ENCODE measurements at regions not wholly inside any gene's neighbourhood (a gene's known extent, or its start where the extent isn't known, plus 50 kb on each side); places are given as distances from the start of the nearest gene placed in this dataset.

DNA sequence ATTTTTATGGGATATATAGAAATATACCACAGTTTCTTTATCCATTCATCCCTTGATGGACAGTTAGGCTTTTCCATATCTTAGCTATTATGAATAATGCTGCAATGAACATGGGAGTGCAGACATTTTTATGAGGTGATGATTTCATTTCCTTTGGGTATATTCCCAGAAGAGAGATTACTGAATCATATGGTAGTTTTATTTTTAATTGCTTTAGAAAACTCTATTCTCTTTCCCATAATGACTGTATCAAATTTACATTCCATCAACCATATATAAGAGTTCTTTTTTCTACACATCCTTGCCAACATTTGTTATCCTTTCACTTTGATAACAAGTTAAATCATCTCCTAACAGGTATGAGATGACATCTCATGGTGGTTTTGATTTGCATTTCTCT, 821.6 kb downstream of the TLE1 start:
- intact Hi-C loops (cut with DNase I), result no loop called here
- no peak for DNase-seq (ENCODE audit: low spot score)

DNA sequence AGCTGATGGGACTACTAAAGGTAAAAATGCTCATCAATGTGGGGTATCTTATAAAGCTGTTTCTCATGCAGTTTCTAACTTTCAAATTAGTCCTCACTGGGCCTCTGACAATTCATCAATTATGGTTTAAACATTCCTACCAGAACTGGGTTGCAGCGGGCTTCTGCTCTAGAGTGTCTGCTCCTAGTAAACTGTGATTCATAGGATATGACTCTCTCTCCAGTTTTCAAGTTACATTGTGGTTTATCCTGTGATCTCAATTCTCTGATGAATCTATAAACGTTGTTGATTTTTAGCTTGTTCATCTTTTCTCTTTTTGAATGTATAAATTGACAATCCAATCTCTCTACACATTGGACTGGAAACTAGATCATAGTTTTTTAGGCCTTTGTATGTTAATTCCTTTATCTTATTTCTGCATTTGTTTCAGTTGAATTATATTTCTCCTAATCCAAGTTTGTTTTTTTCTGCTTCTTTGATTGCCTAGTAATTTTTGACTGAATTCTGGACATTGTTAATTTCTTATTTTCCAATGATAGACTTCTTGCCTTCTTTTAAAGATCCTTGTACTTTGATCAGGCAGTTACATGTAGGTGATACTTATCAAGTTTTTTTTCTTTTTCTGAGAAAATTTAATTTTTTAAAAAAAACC, 822.6 kb downstream of the TLE1 start:
- no peak for DNase-seq (ENCODE audit: low spot score)
- intact Hi-C loops (cut with DNase I), result no loop called here

DNA sequence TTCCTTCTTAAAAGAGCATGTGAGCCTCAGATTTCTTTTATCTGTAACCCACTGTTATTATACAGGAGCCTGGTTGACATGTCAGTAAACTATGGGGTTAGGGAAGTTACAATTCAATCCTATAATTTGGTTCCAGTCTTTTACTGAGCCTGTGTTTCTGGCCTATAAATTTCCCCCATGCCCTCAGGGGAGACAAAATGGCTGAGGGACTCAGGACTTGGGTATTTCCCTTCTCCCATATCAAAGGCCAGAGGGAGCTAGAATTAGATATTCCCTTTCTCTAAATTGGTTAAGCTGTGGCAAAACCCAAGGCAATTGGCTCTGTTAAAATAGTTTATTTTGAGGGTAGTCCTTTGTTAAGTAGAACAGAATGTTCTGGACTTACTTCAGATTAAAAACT, 823.2 kb downstream of the TLE1 start:
- intact Hi-C loops (cut with DNase I), result no loop called here
- DNase-seq (ENCODE audit: low spot score), result no peak

DNA sequence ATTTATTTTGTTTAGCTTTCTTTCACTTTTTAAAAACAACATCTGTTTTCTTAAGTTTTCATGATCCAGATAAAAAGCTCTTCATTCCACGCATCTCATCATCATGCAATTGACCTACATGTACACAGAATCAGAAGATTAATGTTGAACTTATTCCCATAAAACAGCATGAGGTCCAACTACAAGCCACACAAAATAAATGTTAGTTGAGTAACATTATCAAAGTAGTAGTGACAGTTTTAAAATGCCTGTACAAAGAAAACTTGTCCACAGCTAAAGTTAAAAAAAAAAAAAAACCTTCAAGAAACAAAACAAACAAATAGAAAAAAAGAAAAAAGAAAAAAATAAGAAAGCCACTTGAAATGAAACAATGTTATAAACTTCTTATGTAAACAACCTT, 846.3 kb downstream of the TLE1 start:
- DNase-seq (ENCODE audit: low spot score), result no peak

DNA sequence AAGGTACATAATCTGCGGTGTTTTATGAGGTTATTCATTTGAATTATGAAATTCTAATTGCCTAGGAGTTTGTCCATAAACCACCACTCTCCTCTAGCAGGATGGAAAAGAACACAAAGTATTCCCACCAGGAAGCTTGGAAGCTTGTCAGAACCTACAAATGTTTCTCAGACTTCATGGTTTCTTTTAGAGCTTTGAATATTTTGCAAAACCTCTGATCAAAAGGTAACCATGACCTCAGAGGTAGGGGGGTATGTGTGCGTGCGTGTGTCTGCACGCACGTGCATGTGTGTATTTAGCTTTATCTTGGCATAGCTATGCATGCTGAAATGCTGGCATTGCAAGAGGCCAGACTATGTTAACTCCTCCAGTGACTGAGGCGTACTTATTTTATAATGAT, 847.0 kb downstream of the TLE1 start:
- intact Hi-C loops (cut with DNase I), result no loop called here
- DNase-seq (ENCODE audit: low spot score), result no peak

More for the DNA sequence above, 846.3 kb downstream of the TLE1 start:
- intact Hi-C loops (cut with DNase I), result no loop called here

DNA sequence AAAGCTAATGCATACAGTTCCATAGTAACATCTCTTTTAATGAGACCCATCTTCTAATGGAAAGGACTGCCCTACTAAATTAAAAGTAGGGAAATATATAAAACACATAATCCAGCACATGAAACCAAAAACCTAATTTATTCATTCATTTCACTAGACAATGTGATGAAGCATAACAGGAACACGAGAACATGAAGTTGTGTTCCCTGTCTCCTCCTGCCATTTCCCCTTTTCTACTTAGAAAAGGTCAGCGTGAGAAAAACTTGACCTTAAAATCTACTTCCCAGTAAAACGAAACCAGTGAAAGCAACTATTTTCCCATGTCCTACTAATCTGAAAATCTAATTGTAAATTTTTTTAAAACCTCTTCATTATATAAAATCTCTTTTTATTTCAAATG, 847.5 kb downstream of the TLE1 start:
- no peak for DNase-seq (ENCODE audit: low spot score)
- intact Hi-C loops (cut with DNase I), result no loop called here

DNA sequence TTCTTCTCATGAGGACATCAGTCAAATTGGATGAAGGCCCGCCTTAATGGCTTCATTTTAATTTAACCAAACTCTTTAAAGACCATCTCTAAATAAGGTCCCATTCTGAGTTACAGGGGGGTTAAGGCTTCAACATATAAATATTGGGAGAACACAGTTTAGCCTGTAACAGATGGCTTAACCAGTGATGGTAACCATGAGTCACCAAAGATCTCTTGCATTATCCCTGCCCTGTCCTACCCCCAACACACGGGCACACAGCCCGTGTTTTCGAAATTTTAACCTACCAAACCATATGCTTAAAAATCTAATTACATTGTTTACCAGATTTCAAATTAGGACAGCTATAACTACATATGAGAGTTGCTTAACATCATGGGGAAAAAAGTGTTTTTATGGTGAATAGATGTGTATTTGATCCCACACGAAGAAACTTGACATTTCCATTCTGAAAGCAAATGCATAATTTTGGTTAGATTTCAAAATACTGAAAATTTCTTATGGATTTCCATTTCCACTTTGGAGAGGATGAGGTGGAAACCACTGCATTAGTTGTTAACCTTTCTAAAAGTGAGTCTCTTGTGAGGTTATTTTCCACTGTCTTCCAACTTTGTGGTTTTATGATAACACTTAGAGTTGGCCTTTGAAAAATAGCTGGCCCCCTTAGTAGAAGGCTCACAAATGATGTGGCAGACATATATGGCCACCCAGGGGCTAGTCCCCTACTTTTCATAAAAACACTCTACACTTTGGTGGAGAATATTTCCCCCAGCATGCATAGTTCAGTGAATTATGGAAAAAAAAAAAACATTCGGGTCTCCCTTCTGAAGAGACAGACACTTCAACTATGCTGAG, 849.3 kb downstream of the TLE1 start:
- intact Hi-C loops (cut with DNase I), result no loop called here
- no peak for DNase-seq (ENCODE audit: low spot score)

DNA sequence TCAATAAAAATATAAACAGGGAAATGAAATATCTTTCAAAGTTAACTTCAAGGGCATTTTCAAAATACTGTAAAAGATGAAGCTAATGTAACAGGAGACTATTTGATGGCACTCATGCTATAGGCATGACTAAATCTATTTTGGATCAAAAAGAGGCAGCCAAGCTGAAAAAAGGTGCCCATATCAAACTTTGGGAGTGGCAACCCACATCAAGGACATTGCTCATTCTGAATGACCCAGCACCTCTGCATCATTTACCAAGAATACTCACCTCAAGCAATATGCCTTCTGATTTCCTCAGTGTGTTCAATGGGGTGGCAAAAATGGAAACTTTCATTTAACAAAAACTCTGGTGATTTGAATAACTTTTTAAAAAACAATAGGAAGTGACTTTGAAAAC, 853.3 kb downstream of the TLE1 start:
- DNase-seq (ENCODE audit: low spot score), result no peak
- intact Hi-C loops (cut with DNase I), result no loop called here

DNA sequence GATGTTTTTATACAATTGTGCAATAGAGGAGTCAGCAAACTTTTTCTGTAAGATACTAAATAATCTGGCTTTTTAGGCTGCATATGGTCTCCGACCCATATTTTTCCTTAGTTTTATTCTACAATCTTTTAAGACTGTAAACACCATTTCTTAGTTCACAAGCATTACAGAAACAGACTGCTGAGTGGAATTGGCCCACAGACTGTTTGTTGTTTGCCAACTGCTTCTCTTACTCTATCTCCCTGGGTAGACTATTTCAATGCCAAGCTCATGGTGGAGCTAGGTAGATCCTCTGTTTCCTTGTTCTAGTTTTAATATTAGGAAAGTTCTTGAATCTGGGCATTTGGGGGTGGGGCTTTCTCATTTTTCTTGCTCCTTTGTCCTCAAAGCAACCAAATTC, 857.6 kb downstream of the TLE1 start:
- DNase-seq (ENCODE audit: low spot score), result no peak
- intact Hi-C loops (cut with DNase I), result no loop called here

DNA sequence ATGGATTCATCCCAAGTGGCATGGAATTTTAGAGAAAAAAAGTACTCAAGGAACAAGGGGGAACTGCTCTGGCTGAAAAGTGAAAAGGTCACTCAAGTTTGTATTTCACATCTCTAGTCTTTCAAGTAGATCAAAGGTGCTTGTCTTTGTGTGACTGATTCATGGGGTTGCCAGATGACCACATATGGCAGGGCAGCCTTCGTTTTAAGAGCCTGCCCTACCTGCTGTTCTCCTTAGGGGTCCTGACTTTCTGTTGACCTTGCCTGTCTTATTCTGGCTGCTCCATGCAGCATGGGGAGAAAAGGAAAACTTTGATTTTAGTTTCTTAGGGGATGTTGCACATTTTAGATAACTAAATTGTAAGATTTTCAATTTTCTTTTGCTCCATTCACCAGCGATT, 877.7 kb downstream of the TLE1 start:
- DNase-seq (ENCODE audit: low spot score), result no peak
- intact Hi-C loops (cut with DNase I), result no loop called here

DNA sequence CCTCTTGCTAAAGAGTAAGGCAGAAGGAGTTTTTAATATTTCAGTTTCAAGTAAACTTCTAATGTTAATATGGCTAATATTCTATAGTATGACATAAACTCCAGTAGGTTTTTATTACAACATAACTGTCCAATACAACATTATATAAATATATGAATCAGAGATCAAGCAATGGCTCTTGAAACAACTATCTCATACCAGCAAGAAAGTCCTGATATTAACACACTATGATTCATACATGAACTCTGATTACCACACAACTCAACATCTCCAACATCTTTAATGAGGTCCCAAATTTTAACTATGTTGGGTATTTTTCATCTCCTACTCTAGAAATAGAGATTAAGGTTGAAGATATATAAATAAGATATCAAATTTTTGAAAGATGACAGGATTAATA, 878.3 kb downstream of the TLE1 start:
- DNase-seq (ENCODE audit: low spot score), result no peak
- intact Hi-C loops (cut with DNase I), result no loop called here

DNA sequence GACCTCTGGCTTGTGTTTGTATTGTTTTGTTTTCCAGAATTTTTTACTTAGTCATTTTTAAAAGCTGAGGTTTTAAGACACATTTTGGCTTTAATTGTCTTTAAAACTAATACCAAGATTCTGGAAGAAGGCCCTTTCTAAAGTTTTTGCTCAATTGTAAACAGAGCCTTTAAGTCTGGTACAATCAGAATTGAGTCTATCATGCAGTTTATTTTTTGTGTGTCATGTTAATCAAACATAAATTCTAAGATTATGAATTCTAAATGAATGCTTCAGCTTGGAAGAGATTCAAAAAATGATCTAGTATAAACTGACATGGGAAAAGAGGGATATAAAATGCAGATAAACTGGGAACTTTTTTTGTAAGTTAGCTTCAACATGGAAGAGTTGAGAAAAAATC, 882.7 kb downstream of the TLE1 start:
- intact Hi-C loops (cut with DNase I), result no loop called here
- DNase-seq (ENCODE audit: low spot score), result no peak

DNA sequence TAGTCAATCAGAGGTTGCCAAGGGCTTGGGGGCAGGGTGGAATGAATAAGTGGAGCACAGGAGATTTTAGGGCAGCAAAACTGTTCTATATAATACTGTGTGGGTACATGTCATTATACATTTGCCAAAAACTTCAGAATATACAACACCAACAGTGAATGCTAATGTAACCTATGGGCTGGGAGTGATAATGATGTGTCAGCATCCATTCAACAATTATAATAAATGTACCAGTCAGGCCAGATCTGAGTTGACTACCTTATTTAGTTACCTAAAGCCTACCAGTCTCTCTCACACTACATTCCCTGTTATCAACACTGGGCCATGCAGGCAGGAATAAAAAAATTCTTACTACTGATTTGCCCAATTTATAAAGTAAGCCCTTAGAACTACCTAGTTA, 884.5 kb downstream of the TLE1 start:
- intact Hi-C loops (cut with DNase I), result no loop called here
- no peak for DNase-seq (ENCODE audit: low spot score)

DNA sequence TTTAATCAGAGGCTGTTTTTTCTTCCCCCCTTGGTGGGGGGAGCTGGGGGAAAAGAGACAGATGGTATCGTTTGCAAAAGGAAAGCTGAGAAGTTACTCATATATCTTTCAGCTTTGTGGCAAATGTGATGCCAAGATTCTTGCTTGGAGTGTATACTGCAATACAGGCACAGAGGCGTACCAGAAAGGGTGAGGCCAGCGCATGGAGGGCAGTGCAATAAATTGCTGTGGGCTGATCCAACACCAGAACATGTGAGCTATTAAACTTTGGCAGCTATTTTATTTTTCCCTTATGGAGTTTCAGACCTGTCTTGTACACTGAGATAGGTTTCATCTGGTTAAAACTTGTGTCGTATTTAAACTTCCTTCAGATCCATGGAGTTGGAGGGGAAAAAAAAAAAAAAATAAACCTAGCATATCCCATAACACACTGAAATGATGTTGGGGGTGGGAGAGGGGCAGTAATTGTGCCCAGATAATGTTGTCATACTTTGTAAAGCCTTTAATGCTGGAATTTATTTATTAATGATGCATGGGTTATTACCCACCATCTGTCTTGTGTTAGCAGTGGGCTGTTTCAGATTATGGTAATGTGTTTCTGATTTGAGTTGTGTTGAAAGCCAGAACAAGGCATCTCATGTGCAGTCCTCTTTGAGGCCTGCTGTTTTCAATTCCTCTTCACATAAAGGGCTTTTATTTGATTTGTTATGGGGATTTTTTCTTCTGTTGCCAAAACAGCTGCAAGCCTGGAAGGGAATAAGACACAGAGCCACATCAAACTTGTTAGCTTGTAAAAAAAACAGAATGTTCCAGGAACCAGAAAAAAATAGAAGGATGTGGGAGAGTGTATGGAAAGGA, 891.3 kb downstream of the TLE1 start:
- intact Hi-C loops (cut with DNase I), result loop anchor here (5.0 kb wide), 1 partner anchor 151 kb away; no protein-coding TSS in a partner anchor
- no peak for DNase-seq (ENCODE audit: low spot score)

DNA sequence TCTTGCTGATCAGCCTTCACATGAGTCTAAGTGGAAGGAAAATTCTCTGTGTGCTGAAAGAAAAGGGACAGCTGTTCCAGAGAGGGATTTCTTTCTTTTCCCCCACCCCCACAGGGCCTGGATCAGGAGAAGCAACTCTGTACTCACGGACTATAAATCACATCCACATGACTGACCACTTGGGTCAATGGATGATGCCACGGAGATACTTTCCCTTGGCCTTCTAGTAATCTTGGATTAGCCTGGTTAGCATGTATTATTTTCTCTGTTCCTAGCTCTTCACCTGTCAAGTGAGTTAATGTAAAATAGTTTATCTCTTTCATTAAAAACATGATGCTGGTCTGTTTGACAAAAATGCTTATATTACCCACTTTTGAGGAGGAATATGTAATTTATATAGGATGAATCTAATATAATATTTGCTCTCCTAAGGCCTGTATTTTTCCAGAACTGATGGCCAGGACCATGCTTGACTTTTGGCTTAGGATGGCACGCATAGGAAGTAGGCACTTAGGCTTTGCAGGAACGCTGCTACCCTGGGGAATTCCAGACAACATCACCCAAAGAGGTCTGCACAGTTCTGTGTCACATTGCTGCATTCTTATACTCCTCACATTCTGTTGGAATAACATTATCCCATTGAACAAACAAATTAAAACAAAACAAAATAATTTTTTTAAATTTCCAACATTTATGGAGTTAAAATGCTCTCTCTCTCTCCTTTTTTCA, 892.1 kb downstream of the TLE1 start:
- DNase-seq (ENCODE audit: low spot score), result no peak
- intact Hi-C loops (cut with DNase I), result loop anchor here (5.0 kb wide), 1 partner anchor 150 kb away; no protein-coding TSS in a partner anchor

DNA sequence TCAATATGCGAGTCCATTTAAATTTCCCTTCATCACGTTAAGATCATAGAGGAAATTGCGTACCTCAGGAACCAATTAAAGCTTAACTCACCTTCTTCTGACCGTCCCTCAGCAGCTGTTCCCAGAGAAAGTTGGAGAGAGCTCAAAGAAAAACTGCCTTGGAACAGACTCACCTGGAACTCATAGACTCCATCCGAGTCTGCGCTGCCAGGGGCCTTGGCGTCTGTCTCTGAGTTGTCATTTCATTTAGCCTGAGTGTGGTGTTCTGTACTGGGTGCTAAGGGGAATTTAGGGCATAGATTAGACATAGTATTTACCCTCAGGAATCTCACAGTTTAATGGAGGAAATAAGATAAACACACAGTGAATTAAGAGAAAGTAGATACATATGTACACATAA, 892.7 kb downstream of the TLE1 start:
- DNase-seq (ENCODE audit: low spot score), result no peak
- intact Hi-C loops (cut with DNase I), result loop anchor here (5.0 kb wide), 1 partner anchor 149 kb away; no protein-coding TSS in a partner anchor

DNA sequence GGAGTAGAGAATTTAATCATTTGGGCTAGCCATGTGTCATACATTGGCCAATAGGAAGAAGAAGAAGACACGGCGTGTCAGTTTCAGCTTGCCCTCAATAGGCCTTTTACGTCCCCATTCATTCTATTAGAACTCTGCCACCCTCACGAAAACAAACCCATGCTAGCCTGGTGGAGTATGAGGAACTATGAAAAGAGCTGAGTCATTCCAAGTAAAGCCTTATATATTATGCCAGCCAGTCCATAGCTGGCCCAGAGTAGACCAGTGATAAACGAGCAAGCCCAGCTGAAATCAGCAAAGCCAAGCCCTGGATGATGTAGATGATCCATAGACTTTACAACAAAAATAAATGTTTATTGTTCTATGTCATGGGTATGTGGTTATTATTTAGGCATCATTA, 895.1 kb downstream of the TLE1 start:
- DNase-seq (ENCODE audit: low spot score), result no peak
- intact Hi-C loops (cut with DNase I), result no loop called here

DNA sequence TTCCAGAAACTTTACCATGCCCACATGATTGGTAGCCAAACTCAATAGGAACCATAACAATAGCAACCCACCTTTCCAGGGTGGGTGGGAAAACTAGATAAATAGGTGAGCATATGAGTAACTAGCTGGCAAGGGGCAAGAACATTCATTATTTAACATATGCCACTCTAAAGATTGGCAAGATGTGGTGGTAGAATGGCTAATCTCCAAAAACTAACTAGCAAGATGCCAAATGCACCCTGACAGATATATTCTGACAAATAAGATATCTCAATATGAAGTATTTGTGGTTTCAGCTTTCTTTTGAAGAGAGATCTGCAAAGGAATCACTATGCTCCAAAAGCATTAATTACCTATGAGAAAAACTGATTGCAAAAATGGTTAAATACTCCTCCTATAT, 895.6 kb downstream of the TLE1 start:
- intact Hi-C loops (cut with DNase I), result no loop called here
- no peak for DNase-seq (ENCODE audit: low spot score)

DNA sequence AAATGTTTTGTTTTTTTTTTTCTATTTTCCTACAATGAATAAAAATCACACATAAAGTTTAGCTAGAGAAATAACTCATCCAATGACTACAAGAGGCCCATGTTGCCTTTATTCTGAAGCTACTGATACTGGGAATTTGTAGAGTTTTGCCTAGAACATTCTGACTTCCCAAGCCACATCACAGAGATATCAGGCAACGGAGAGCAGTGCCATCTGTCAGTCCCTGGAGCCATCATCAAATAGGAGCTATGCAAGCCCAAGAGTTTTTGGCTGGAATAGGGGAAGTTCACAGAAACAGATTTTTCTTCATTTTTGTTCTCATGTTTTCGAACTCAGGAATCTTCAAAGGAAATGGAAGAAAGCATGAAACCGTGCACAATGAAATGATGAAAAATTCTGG, 896.6 kb downstream of the TLE1 start:
- intact Hi-C loops (cut with DNase I), result no loop called here

DNA sequence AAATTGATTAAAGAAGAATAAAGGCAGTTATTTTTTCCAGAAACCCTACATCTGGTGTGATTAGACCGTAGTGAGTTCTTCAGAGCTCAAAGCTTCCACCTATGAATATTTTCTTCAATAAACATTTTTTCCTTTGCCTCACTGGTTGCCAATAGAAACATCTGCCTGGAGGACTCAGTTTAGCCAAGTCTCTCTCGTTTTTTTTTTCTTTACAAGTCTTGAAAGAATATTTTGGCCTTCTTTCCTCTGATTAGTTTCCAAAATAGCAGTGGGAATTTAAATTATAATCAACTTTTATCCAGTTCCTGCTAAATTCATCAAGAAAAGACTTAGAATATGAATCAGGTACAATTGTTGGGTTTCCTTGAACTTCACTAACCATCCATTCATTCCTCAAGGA, 897.5 kb downstream of the TLE1 start:
- DNase-seq (ENCODE audit: low spot score), result no peak
- intact Hi-C loops (cut with DNase I), result no loop called here

More for the DNA sequence above, 896.6 kb downstream of the TLE1 start:
- DNase-seq (ENCODE audit: low spot score), result no peak

All from cardiac septum (tissue), 1 donor.